A673 (cell line): ENCODE measurements at regions not wholly inside any gene's neighbourhood (a gene's known extent, or its start where the extent isn't known, plus 50 kb on each side); places are given as distances from the start of the nearest gene placed in this dataset.

Source experiments
- BruUV-seq: library from RNA; stranded (reverse); fragments of 400-500 nt; replicated peaks from 2 replicates; lab custom pipeline; 2021; lab: Mats Ljungman, UMichigan
- CTCF ChIA-PET: fragments of 300-600 bp; sonication (Branson Sonifier 250); formaldehyde crosslinking; loops from one replicate; lab custom pipeline; 2022; ENCODE audit warnings: antibody characterized with exemption; lab: Charles Lee
- POLR2A ChIA-PET: fragments of 300-600 bp; sonication (Branson Sonifier 250); formaldehyde crosslinking; loops from one replicate; lab custom pipeline; 2022; ENCODE audit warnings: antibody characterized with exemption; ENCODE audit not compliant: low non-redundant PET; lab: Charles Lee
- DNase-seq: peaks from one replicate; pipeline ENCODE4 v3.0.0-alpha.2; 2015; ENCODE audit warnings: low spot score
- H3K27ac ChIP-seq: fragments of 200-600 bp; sonication (generic); 2 replicates; pipeline ENCODE4 v1.5.1; 2016; ENCODE audit warnings: mixed run types, low read depth, mild to moderate bottlenecking, mixed read lengths, antibody characterized with exemption, low read length; ENCODE audit not compliant: poor library complexity, severe bottlenecking
- H3K27me3 ChIP-seq: fragments of 200-600 bp; sonication (generic); replicated peaks from 2 replicates; pipeline ENCODE4 v1.6.1; 2017; ENCODE audit warnings: mixed run types, low read depth, mild to moderate bottlenecking, mixed read lengths, antibody characterized with exemption, low read length; ENCODE audit not compliant: insufficient read depth, poor library complexity
- H3K36me3 ChIP-seq: fragments of 200-600 bp; sonication (generic); 2 replicates; pipeline ENCODE4 v1.6.1; 2016; ENCODE audit warnings: mixed run types, mild to moderate bottlenecking, mixed read lengths, antibody characterized with exemption, low read length; ENCODE audit not compliant: insufficient read depth, poor library complexity, severe bottlenecking
- H3K4me1 ChIP-seq: fragments of 200-600 bp; sonication (generic); 2 replicates; pipeline ENCODE4 v1.6.1; 2017; ENCODE audit warnings: mixed run types, mild to moderate bottlenecking, mixed read lengths, antibody characterized with exemption, low read length; ENCODE audit not compliant: insufficient read depth, poor library complexity, severe bottlenecking
- H3K4me3 ChIP-seq: fragments of 200-600 bp; sonication (generic); 2 replicates; pipeline ENCODE4 v1.5.1; 2016; ENCODE audit warnings: low read depth, mixed run types, mild to moderate bottlenecking, mixed read lengths, low read length; ENCODE audit not compliant: poor library complexity, severe bottlenecking
- H3K9me3 ChIP-seq: fragments of 200-600 bp; sonication (generic); 2 replicates; pipeline ENCODE4 v1.6.1; 2016; ENCODE audit warnings: mixed run types, low read depth, mild to moderate bottlenecking, mixed read lengths, antibody characterized with exemption, low read length; ENCODE audit not compliant: poor library complexity, severe bottlenecking
- EZH2 ChIP-seq: fragments of 200-600 bp; sonication (generic); IDR thresholded peaks from 2 replicates; pipeline ENCODE4 v1.6.1; 2017; ENCODE audit warnings: borderline replicate concordance, low read depth, mild to moderate bottlenecking, mixed read lengths, antibody characterized with exemption, low read length; ENCODE audit not compliant: poor library complexity, severe bottlenecking
- intact Hi-C: fragments of 100-400 bp; cut with micrococcal nuclease; formaldehyde crosslinking; loops from one replicate; pipeline ENCODE4 v1.10.0; 2022; ENCODE audit not compliant: unreplicated experiment
- TF ChIP-seq, protein P1 (sequence below): fragments of 300-800, 200-600 bp; sonication (generic); conservative IDR thresholded peaks from 2 replicates; pipeline ENCODE4 v1.5.1; 2017; ENCODE audit warnings: low read depth, mild to moderate bottlenecking, antibody characterized with exemption, low read length, moderate library complexity, mixed read lengths

- intact Hi-C loops: no loop called here
- no peaks in the 10 kb centered on the region for H3K4me1 ChIP-seq
- BruUV-seq: no TSS peak
- no peak for DNase-seq
- H3K4me3 ChIP-seq: no peak overlapping the region
- CTCF ChIA-PET: no interaction called here
- POLR2A ChIA-PET: no interaction called here
- H3K27ac ChIP-seq: no peak overlapping the region
- no peak for TF ChIP-seq EZH2
- H3K9me3 ChIP-seq: no peaks in the 10 kb centered on the region
- no peaks in the 10 kb centered on the region for H3K27me3 ChIP-seq
- no peaks in the 10 kb centered on the region for H3K36me3 ChIP-seq
Observed at GRCh38 chr7:11231190-11231589, 257.5 kb downstream of the PHF14 start.

- DNase-seq: no peak
- POLR2A ChIA-PET: no interaction called here
- no peaks in the 10 kb centered on the region for H3K36me3 ChIP-seq
- no peak for TF ChIP-seq EZH2
- TF ChIP-seq, protein P1, sequence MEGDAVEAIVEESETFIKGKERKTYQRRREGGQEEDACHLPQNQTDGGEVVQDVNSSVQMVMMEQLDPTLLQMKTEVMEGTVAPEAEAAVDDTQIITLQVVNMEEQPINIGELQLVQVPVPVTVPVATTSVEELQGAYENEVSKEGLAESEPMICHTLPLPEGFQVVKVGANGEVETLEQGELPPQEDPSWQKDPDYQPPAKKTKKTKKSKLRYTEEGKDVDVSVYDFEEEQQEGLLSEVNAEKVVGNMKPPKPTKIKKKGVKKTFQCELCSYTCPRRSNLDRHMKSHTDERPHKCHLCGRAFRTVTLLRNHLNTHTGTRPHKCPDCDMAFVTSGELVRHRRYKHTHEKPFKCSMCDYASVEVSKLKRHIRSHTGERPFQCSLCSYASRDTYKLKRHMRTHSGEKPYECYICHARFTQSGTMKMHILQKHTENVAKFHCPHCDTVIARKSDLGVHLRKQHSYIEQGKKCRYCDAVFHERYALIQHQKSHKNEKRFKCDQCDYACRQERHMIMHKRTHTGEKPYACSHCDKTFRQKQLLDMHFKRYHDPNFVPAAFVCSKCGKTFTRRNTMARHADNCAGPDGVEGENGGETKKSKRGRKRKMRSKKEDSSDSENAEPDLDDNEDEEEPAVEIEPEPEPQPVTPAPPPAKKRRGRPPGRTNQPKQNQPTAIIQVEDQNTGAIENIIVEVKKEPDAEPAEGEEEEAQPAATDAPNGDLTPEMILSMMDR: no peak
- H3K27ac ChIP-seq: no peak overlapping the region
- intact Hi-C loops: no loop called here
- no peaks in the 10 kb centered on the region for H3K4me1 ChIP-seq
- no TSS peak for BruUV-seq
- H3K27me3 ChIP-seq: no peaks in the 10 kb centered on the region
- no peaks in the 10 kb centered on the region for H3K9me3 ChIP-seq
- no peak overlapping the region for H3K4me3 ChIP-seq
- CTCF ChIA-PET: no interaction called here
Observed at GRCh38 chr7:11232462-11232861, 258.8 kb downstream of the PHF14 start.

DNA sequence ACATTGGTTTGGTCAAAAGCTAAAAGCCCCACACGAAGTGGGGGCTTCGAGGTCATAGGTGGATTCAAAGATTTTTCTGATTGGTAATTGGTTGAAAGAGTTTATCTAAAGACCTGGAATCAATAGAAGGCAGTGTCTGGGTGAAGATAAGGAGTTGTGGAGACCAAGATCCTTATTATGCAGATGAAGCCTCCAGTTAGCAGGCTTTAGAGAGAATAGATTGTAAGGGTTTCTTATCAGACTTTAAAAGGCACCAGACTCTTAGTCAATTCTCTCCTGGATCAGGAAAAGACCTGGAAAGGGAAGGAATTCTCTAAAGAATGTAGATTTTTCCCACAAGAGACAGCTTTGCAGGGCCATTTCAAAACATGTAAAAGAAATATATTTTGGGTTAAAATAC lies 260.2 kb downstream of the PHF14 start:
- DNase-seq: no peak
- intact Hi-C loops: no loop called here
- Histone ChIP-seq H3K27me3 (no peaks in the 10 kb centered on the region), H3K27ac (no peak overlapping the region), H3K9me3 (no peaks in the 10 kb centered on the region), H3K4me1 (no peaks in the 10 kb centered on the region), H3K4me3 (no peak overlapping the region), H3K36me3 (no peaks in the 10 kb centered on the region)
- CTCF ChIA-PET: no interaction called here
- BruUV-seq: no TSS peak
- POLR2A ChIA-PET: no interaction called here
- TF ChIP-seq EZH2: no peak
- TF ChIP-seq, protein P1: no peak

GRCh38 chr7:11235491-11235890 lies 261.8 kb downstream of the PHF14 start:
- H3K4me3 ChIP-seq: no peak overlapping the region
- DNase-seq: no peak
- TF ChIP-seq, protein P1: no peak
- no peak for TF ChIP-seq EZH2
- H3K36me3 ChIP-seq: no peaks in the 10 kb centered on the region
- no peak overlapping the region for H3K27ac ChIP-seq
- BruUV-seq: no TSS peak
- no peaks in the 10 kb centered on the region for H3K4me1 ChIP-seq
- intact Hi-C loops: no loop called here
- no peaks in the 10 kb centered on the region for H3K27me3 ChIP-seq
- H3K9me3 ChIP-seq: no peaks in the 10 kb centered on the region
- ChIA-PET POLR2A (no interaction called here), CTCF (no interaction called here)
